ENCODE measurements at regions not wholly inside any gene's neighbourhood (a gene's known extent, or its start where the extent isn't known, plus 50 kb on each side); places are given as distances from the start of the nearest gene placed in this dataset.
A peak's percentile ranks its signal among the peaks of the same experiment; 100 is the strongest.

GRCh38 chr2:12263730-12264129 is 453.0 kb upstream of the TRIB2 start:
- TF ChIP-seq POLR2AphosphoS5 (IDR thresholded peaks at IDR 0.05; ENCODE audit: low read depth, low read length) (no peak), PAX5 (IDR thresholded peaks at IDR 0.05; ENCODE audit: insufficient read depth, low read length, severe bottlenecking) (no peak), SPI1 (IDR thresholded peaks at IDR 0.05; ENCODE audit: low read depth, low read length) (0 out of 2 replicates have a peak, but pooled peaks have one; percentile 8), POLR2A (IDR thresholded peaks at IDR 0.05; ENCODE audit: low read depth, low read length) (no peak), TAF1 (IDR thresholded peaks at IDR 0.05; ENCODE audit: low read depth, low read length) (no peak)
